B cell (primary cell): ENCODE measurements at regions not wholly inside any gene's neighbourhood (a gene's known extent, or its start where the extent isn't known, plus 50 kb on each side); places are given as distances from the start of the nearest gene placed in this dataset.

Experiments used
- ATAC-seq: fragments of 200-7000 bp; cut with Tn5 transposase; one replicate; pipeline ENCODE4 v1.10.0; 2021; ENCODE audit warnings: low read depth, mild to moderate bottlenecking, moderate number of reproducible peaks, moderate library complexity
- CTCF ChIA-PET: fragments of 350-600 bp; sonication (Branson Sonifier 250); formaldehyde crosslinking; loops from one replicate; lab custom pipeline; 2021; ENCODE audit warnings: antibody characterized with exemption, inconsistent platforms; lab: Charles Lee
- POLR2A ChIA-PET: fragments of 350-600 bp; sonication (Branson Sonifier 250); formaldehyde crosslinking; loops from one replicate; lab custom pipeline; 2021; ENCODE audit warnings: antibody characterized with exemption; lab: Charles Lee
- DNase-seq: peaks from one replicate; pipeline ENCODE4 v3.0.0; 2013
- H2AFZ ChIP-seq: 2 replicates; pipeline ENCODE4 v1.6.1; 2012; ENCODE audit warnings: mild to moderate bottlenecking, low read depth, low read length; ENCODE audit not compliant: insufficient read depth, poor library complexity, severe bottlenecking
- H3K27ac ChIP-seq, 2 donors: 1 replicate in 1 of 2; 2 replicates in 1 of 2; pipeline ENCODE4 v1.5.1; 2012 to 2013; ENCODE audit warnings: low read length in 2 of 2, mild to moderate bottlenecking in 2 of 2, moderate library complexity in 1 of 2
- H3K27me3 ChIP-seq, 4 experiments: fragments of 200-600 bp in 1 of 4; sonication (generic) in 1 of 4; replicated peaks in 1 of 4; 1 replicate in 2 of 4; 2 replicates in 2 of 4; pipeline versions ENCODE4 v1.6.1 to v1.7.0; 2013 to 2016; ENCODE audit warnings: low read length in 3 of 4, mild to moderate bottlenecking in 2 of 4, mixed read lengths in 1 of 4, moderate library complexity in 1 of 4; ENCODE audit not compliant: insufficient read depth in 4 of 4, control insufficient read depth in 3 of 4; ENCODE audit errors: control extremely low read depth in 1 of 4
- H3K36me3 ChIP-seq, 2 experiments: replicated peaks in 1 of 2; 1 replicate in 1 of 2; 2 replicates in 1 of 2; pipeline versions ENCODE4 v1.6.1 to v1.7.1; 2013; ENCODE audit warnings: low read length in 1 of 2; ENCODE audit not compliant: insufficient read depth in 2 of 2, control insufficient read depth in 1 of 2; ENCODE audit errors: control extremely low read depth in 1 of 2, extremely low read depth in 1 of 2
- H3K4me1 ChIP-seq, 2 donors: fragments of 200-600 bp in 1 of 2; sonication (generic) in 1 of 2; 1 replicate in 1 of 2; 2 replicates in 1 of 2; pipeline versions ENCODE4 v1.5.1 to v1.6.1; 2013 to 2017; ENCODE audit warnings: low read length in 2 of 2; ENCODE audit not compliant: control insufficient read depth in 2 of 2, insufficient read depth in 2 of 2
- H3K4me2 ChIP-seq: replicated peaks from 2 replicates; pipeline ENCODE3; 2012; ENCODE audit warnings: mild to moderate bottlenecking, low read depth, low read length; ENCODE audit not compliant: poor library complexity, severe bottlenecking
- H3K4me3 ChIP-seq, 5 experiments: fragments of 200-600 bp in 1 of 5; sonication (generic) in 1 of 5; 1 replicate in 3 of 5; 2 replicates in 2 of 5; pipeline versions ENCODE4 v1.5.1 to v1.7.0; 2011 to 2016; ENCODE audit warnings: low read length in 4 of 5, mild to moderate bottlenecking in 4 of 5, low read depth in 2 of 5, control low read depth in 1 of 5, moderate library complexity in 1 of 5; ENCODE audit not compliant: insufficient read depth in 1 of 5; ENCODE audit errors: control extremely low read depth in 1 of 5, extremely low read depth in 1 of 5
- H3K79me2 ChIP-seq: fragments of 200-600 bp; sonication (generic); one replicate; pipeline ENCODE4 v1.6.0; 2016; ENCODE audit warnings: low read length; ENCODE audit not compliant: control insufficient read depth, insufficient read depth
- H3K9ac ChIP-seq: fragments of 200-600 bp; sonication (generic); 2 replicates; pipeline ENCODE4 v1.6.1; 2017; ENCODE audit warnings: mild to moderate bottlenecking, low read length, moderate library complexity
- H3K9me3 ChIP-seq, 3 donors: one replicate each; pipeline versions ENCODE4 v1.6.1 to v1.7.1; 2013; ENCODE audit warnings: low read length in 2 of 3; ENCODE audit not compliant: control insufficient read depth in 2 of 3, insufficient read depth in 1 of 3; ENCODE audit errors: control extremely low read depth in 1 of 3
- H4K20me1 ChIP-seq: 2 replicates; pipeline ENCODE4 v1.6.0; 2012; ENCODE audit warnings: mild to moderate bottlenecking, low read length; ENCODE audit not compliant: insufficient read depth, control insufficient read depth, poor library complexity, severe bottlenecking
- H3K27ac Mint-ChIP-seq: one replicate; pipeline ENCODE4 v1.8.0; 2021; ENCODE audit warnings: mixed read lengths
- H3K27me3 Mint-ChIP-seq: one replicate; pipeline ENCODE4 v1.8.0; 2021; ENCODE audit warnings: mixed read lengths
- H3K4me1 Mint-ChIP-seq: one replicate; pipeline ENCODE4 v1.8.0; 2021; ENCODE audit warnings: mixed read lengths
- H3K4me3 Mint-ChIP-seq: one replicate; pipeline ENCODE4 v1.8.0; 2021; ENCODE audit warnings: mixed read lengths
- H3K9me3 Mint-ChIP-seq: one replicate; pipeline ENCODE4 v1.8.0; 2022; ENCODE audit warnings: mixed read lengths; ENCODE audit not compliant: insufficient read depth
- CTCF ChIP-seq: fragments of 200-600 bp; IDR thresholded peaks from one replicate; pipeline ENCODE4 v1.8.0; 2022; ENCODE audit warnings: antibody characterized with exemption, mild to moderate bottlenecking
- EZH2 ChIP-seq: IDR thresholded peaks from 2 replicates; pipeline ENCODE4 v1.6.1; 2012; ENCODE audit warnings: borderline replicate concordance, low read depth, mild to moderate bottlenecking, moderate library complexity, low read length; ENCODE audit not compliant: insufficient read depth, poor library complexity, severe bottlenecking
- WGBS: methylation state at CpG from one replicate; pipeline ENCODE4 v1.1.5; 2013; ENCODE audit warnings: missing lambda C conversion rate; ENCODE audit not compliant: insufficient coverage; 5-methylcytosine and 5-hydroxymethylcytosine counted together
- intact Hi-C: fragments of 100-400 bp; cut with micrococcal nuclease; formaldehyde crosslinking; loops from one replicate; pipeline ENCODE4 v1.10.0; 2022

- TF ChIP-seq CTCF (no peak), EZH2 (no peak)
- H3K27me3 ChIP-seq = no peaks in the 10 kb centered on the region
- H2AFZ ChIP-seq = no peak overlapping the region
- no peak overlapping the region for H3K9ac ChIP-seq
- ChIA-PET POLR2A (no interaction called here), CTCF (no interaction called here)
- Mint-ChIP-seq H3K4me1 (no peaks in the 10 kb centered on the region), H3K27ac (no peak overlapping the region), H3K27me3 (no peaks in the 10 kb centered on the region), H3K9me3 (no peaks in the 10 kb centered on the region), H3K4me3 (no peak overlapping the region)
- no peak overlapping the region for H3K4me2 ChIP-seq
- H3K36me3 ChIP-seq = no peaks in the 10 kb centered on the region
- ATAC-seq (no peak), DNase-seq (no peak)
- no peaks in the 10 kb centered on the region for H4K20me1 ChIP-seq
- no peaks in the 10 kb centered on the region for H3K4me1 ChIP-seq
- WGBS = 97% methylated on average over 6 of the region's 10 CpGs
- no peaks in the 10 kb centered on the region for H3K79me2 ChIP-seq
- peaks cover 0 to 3% (median 0%) of the 10 kb centered on the region in 3 donors for H3K9me3 ChIP-seq
- H3K4me3 ChIP-seq = no peak overlapping the region
- H3K27ac ChIP-seq = no peak overlapping the region
- intact Hi-C loops = no loop called here
Measured at GRCh38 chr10:44068716-44069482, 316.0 kb downstream of the CXCL12 start.

GRCh38 chr10:44067432-44067831 is 317.5 kb downstream of the CXCL12 start:
- POLR2A ChIA-PET = no interaction called here
- Histone ChIP-seq H3K4me1 (no peaks in the 10 kb centered on the region), H3K27ac (no peak overlapping the region), H3K4me2 (no peak overlapping the region), H4K20me1 (no peaks in the 10 kb centered on the region), H3K9ac (no peak overlapping the region), H3K4me3 (no peak overlapping the region), H3K9me3 (peaks cover 0 to 3% (median 0%) of the 10 kb centered on the region in 3 donors), H2AFZ (no peak overlapping the region), H3K36me3 (no peaks in the 10 kb centered on the region), H3K27me3 (no peaks in the 10 kb centered on the region), H3K79me2 (no peaks in the 10 kb centered on the region)
- CTCF ChIA-PET = interaction anchor here (1.2 kb wide), 1 partner anchor 13 kb away, joined by 3 read pairs; no protein-coding TSS in a partner anchor
- no peak for DNase-seq
- TF ChIP-seq CTCF = no peak
- TF ChIP-seq EZH2 = no peak
- ATAC-seq = no peak
- no peaks in the 10 kb centered on the region for H3K27me3 Mint-ChIP-seq
- intact Hi-C loops = no loop called here
- no CpG with 5 or more reads among the region's 2 CpGs for WGBS
- no peaks in the 10 kb centered on the region for H3K9me3 Mint-ChIP-seq
- no peak overlapping the region for H3K4me3 Mint-ChIP-seq
- no peaks in the 10 kb centered on the region for H3K4me1 Mint-ChIP-seq
- no peak overlapping the region for H3K27ac Mint-ChIP-seq
